ENCODE measurements at regions not wholly inside any gene's neighbourhood (a gene's known extent, or its start where the extent isn't known, plus 50 kb on each side); places are given as distances from the start of the nearest gene placed in this dataset.

DNA sequence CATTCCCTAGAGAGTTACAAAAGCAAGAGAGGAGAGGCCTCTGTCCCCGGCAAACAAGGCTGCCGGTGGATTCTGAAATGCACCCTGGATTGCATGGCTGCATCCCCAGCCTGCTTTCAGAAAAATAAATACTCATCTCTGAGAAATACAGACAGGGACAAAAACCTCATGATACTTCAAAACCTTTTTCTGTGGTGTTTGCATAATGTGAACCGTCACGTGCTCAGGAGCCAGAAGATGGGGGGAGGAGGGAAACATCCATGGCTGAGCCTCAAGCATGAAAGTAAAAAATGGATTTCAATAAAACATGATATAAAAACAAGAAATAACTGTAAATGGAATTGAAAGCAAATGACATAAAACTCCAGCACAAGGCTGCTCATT, 198.5 kb upstream of the NCAM1 start:
- TF ChIP-seq, protein P1, sequence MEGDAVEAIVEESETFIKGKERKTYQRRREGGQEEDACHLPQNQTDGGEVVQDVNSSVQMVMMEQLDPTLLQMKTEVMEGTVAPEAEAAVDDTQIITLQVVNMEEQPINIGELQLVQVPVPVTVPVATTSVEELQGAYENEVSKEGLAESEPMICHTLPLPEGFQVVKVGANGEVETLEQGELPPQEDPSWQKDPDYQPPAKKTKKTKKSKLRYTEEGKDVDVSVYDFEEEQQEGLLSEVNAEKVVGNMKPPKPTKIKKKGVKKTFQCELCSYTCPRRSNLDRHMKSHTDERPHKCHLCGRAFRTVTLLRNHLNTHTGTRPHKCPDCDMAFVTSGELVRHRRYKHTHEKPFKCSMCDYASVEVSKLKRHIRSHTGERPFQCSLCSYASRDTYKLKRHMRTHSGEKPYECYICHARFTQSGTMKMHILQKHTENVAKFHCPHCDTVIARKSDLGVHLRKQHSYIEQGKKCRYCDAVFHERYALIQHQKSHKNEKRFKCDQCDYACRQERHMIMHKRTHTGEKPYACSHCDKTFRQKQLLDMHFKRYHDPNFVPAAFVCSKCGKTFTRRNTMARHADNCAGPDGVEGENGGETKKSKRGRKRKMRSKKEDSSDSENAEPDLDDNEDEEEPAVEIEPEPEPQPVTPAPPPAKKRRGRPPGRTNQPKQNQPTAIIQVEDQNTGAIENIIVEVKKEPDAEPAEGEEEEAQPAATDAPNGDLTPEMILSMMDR (IDR thresholded peaks at IDR 0.05), result no peak
- TF ChIP-seq POLR2A (IDR thresholded peaks at IDR 0.05), result no peak
- TF ChIP-seq POLR2AphosphoS5 (IDR thresholded peaks at IDR 0.05), result no peak

Data from transverse colon (tissue), 4 donors.